ENCODE measurements at regions not wholly inside any gene's neighbourhood (a gene's known extent, or its start where the extent isn't known, plus 50 kb on each side); places are given as distances from the start of the nearest gene placed in this dataset.

- TF ChIP-seq POLR2A (IDR thresholded peaks at IDR 0.05) (no peak), EP300 (IDR thresholded peaks at IDR 0.05) (no peak), CTCF (IDR thresholded peaks at IDR 0.05) (no peak), POLR2AphosphoS5 (IDR thresholded peaks at IDR 0.05) (no peak)
- WGBS, 5 donors, result 42 to 62% (median 54%) methylated on average over 13 to 27 of the region's 27 CpGs
- H3K9me3 ChIP-seq, result no peaks in the 10 kb centered on the region
- H3K4me1 ChIP-seq, result peaks cover 36 to 87% (median 63%) of the 10 kb centered on the region in 4 donors
- DNase-seq, result no peak
- H3K4me3 ChIP-seq, result no peak overlapping the region
- H3K27me3 ChIP-seq, result no peaks in the 10 kb centered on the region
- H3K27ac ChIP-seq, result peak overlapping the region in 1 of 5 donors; percentile 61
- no peaks in the 10 kb centered on the region for H3K36me3 ChIP-seq
- intact Hi-C loops (cut with DNase I; ENCODE audit: low total_unique reads), result no loop called here
Measured at GRCh38 chr16:85310868-85311585, 198.8 kb upstream of the CIBAR2 start.

GRCh38 chr16:85311741-85312140 lies 199.5 kb upstream of the CIBAR2 start:
- WGBS, 5 donors, result 92 to 99% (median 93%) methylated on average over 9 to 14 of the region's 14 CpGs
- Histone ChIP-seq H3K4me1 (peaks cover 29 to 87% (median 62%) of the 10 kb centered on the region in 4 donors), H3K4me3 (no peak overlapping the region), H3K27ac (no peak overlapping the region), H3K36me3 (no peaks in the 10 kb centered on the region), H3K27me3 (no peaks in the 10 kb centered on the region), H3K9me3 (no peaks in the 10 kb centered on the region)
- DNase-seq, result no peak
- intact Hi-C loops (cut with DNase I; ENCODE audit: low total_unique reads), result no loop called here
- TF ChIP-seq POLR2AphosphoS5 (IDR thresholded peaks at IDR 0.05), result no peak
- TF ChIP-seq POLR2A (IDR thresholded peaks at IDR 0.05), result no peak

- no peak for TF ChIP-seq POLR2A (IDR thresholded peaks at IDR 0.05)
- no peak for TF ChIP-seq EP300 (IDR thresholded peaks at IDR 0.05)
- TF ChIP-seq POLR2AphosphoS5 (IDR thresholded peaks at IDR 0.05), result no peak
- TF ChIP-seq CTCF (IDR thresholded peaks at IDR 0.05), result no peak
- intact Hi-C loops (cut with DNase I; ENCODE audit: low total_unique reads), result no loop called here
- DNase-seq, result no peak
- no peaks in the 10 kb centered on the region for H3K9me3 ChIP-seq
- WGBS, 5 donors, result 83 to 91% (median 86%) methylated on average over 11 of the region's 11 CpGs
- H3K36me3 ChIP-seq, result no peaks in the 10 kb centered on the region
- H3K4me1 ChIP-seq, result peaks cover 25 to 84% (median 61%) of the 10 kb centered on the region in 4 donors
- no peak overlapping the region for H3K4me3 ChIP-seq
- H3K27me3 ChIP-seq, result no peaks in the 10 kb centered on the region
- H3K27ac ChIP-seq, result no peak overlapping the region
Measured at GRCh38 chr16:85312174-85312573, 199.9 kb upstream of the CIBAR2 start.

- no peaks in the 10 kb centered on the region for H3K9me3 ChIP-seq
- no peak for TF ChIP-seq EP300 (IDR thresholded peaks at IDR 0.05)
- no peak for TF ChIP-seq POLR2A (IDR thresholded peaks at IDR 0.05)
- no peak for TF ChIP-seq CTCF (IDR thresholded peaks at IDR 0.05)
- no peak for TF ChIP-seq POLR2AphosphoS5 (IDR thresholded peaks at IDR 0.05)
- no peaks in the 10 kb centered on the region for H3K36me3 ChIP-seq
- peak overlapping the region in 2 of 5 donors; percentile 14 to 30 for H3K27ac ChIP-seq
- H3K4me1 ChIP-seq, result peaks cover 25 to 78% (median 60%) of the 10 kb centered on the region in 4 donors
- H3K27me3 ChIP-seq, result no peaks in the 10 kb centered on the region
- intact Hi-C loops (cut with DNase I; ENCODE audit: low total_unique reads), result no loop called here
- DNase-seq, result peak in 1 of 2 donors; percentile 66
- 56 to 65% (median 58%) methylated on average over 17 to 23 of the region's 23 CpGs for WGBS, 5 donors
- no peak overlapping the region for H3K4me3 ChIP-seq
Measured at GRCh38 chr16:85312642-85313525, 200.6 kb upstream of the CIBAR2 start.
